WERI-Rb-1 (cell line): ENCODE measurements at regions not wholly inside any gene's neighbourhood (a gene's known extent, or its start where the extent isn't known, plus 50 kb on each side); places are given as distances from the start of the nearest gene placed in this dataset.

Source experiments
- DNase-seq: peaks from one replicate; pipeline ENCODE4 v3.0.0-alpha.2; 2020
- H3K27ac ChIP-seq: fragments of 250-450 bp; sonication (Bioruptor Pico); 2 replicates; pipeline ENCODE4 v1.5.1; 2020; ENCODE audit warnings: mild to moderate bottlenecking, moderate library complexity
- H3K27me3 ChIP-seq: fragments of 250-450 bp; sonication (Bioruptor Pico); 2 replicates; pipeline ENCODE4 v1.5.1; 2021; ENCODE audit warnings: mild to moderate bottlenecking, low read depth, moderate library complexity; ENCODE audit not compliant: insufficient read depth, severe bottlenecking
- H3K36me3 ChIP-seq: fragments of 250-450 bp; sonication (Bioruptor Pico); 2 replicates; pipeline ENCODE4 v1.5.1; 2020; ENCODE audit warnings: mild to moderate bottlenecking, moderate library complexity
- H3K4me3 ChIP-seq: 2 replicates; pipeline ENCODE4 v1.5.1; 2011; ENCODE audit warnings: low read depth, mild to moderate bottlenecking, control low read depth, low read length
- H3K9me3 ChIP-seq: fragments of 250-450 bp; sonication (Bioruptor Pico); 2 replicates; pipeline ENCODE4 v1.5.1; 2021; ENCODE audit warnings: mild to moderate bottlenecking, moderate library complexity; ENCODE audit not compliant: severe bottlenecking
- CTCF ChIP-seq: IDR thresholded peaks from 2 replicates; pipeline ENCODE4 v1.5.1; 2011; ENCODE audit warnings: low read depth, mild to moderate bottlenecking, control low read depth, inconsistent platforms, low read length

- Histone ChIP-seq H3K9me3 (no peaks in the 10 kb centered on the region), H3K27me3 (no peaks in the 10 kb centered on the region), H3K36me3 (no peaks in the 10 kb centered on the region), H3K27ac (no peak overlapping the region), H3K4me3 (no peak overlapping the region)
- DNase-seq: peak; percentile 61
- TF ChIP-seq CTCF: no peak
These were observed 94.0 kb upstream of the WNT4 start for GRCh38 chr1:22236900-22237299.

GRCh38 chr1:22237433-22238093, 94.7 kb upstream of the WNT4 start:
- H3K36me3 ChIP-seq: no peaks in the 10 kb centered on the region
- no peaks in the 10 kb centered on the region for H3K9me3 ChIP-seq
- no peak overlapping the region for H3K27ac ChIP-seq
- TF ChIP-seq CTCF: no peak
- no peak overlapping the region for H3K4me3 ChIP-seq
- no peaks in the 10 kb centered on the region for H3K27me3 ChIP-seq
- DNase-seq: no peak

- no peaks in the 10 kb centered on the region for H3K9me3 ChIP-seq
- TF ChIP-seq CTCF: no peak
- DNase-seq: no peak
- H3K27ac ChIP-seq: no peak overlapping the region
- H3K27me3 ChIP-seq: no peaks in the 10 kb centered on the region
- no peak overlapping the region for H3K4me3 ChIP-seq
- no peaks in the 10 kb centered on the region for H3K36me3 ChIP-seq
These were observed 95.7 kb upstream of the WNT4 start for GRCh38 chr1:22238356-22239224.

GRCh38 chr1:22239378-22239777, 96.5 kb upstream of the WNT4 start:
- H3K9me3 ChIP-seq: no peaks in the 10 kb centered on the region
- no peaks in the 10 kb centered on the region for H3K36me3 ChIP-seq
- H3K27ac ChIP-seq: no peak overlapping the region
- H3K4me3 ChIP-seq: no peak overlapping the region
- TF ChIP-seq CTCF: no peak
- no peak for DNase-seq
- no peaks in the 10 kb centered on the region for H3K27me3 ChIP-seq

GRCh38 chr1:22241250-22241649, 98.4 kb upstream of the WNT4 start:
- H3K27ac ChIP-seq: no peak overlapping the region
- no peaks in the 10 kb centered on the region for H3K27me3 ChIP-seq

More at GRCh38 chr1:22241250-22241649, 98.4 kb upstream of the WNT4 start:
- no peak for TF ChIP-seq CTCF
- DNase-seq: no peak
- no peak overlapping the region for H3K4me3 ChIP-seq
- H3K36me3 ChIP-seq: no peaks in the 10 kb centered on the region
- H3K9me3 ChIP-seq: no peaks in the 10 kb centered on the region
